Brain pericyte (primary cell): ENCODE measurements at regions not wholly inside any gene's neighbourhood (a gene's known extent, or its start where the extent isn't known, plus 50 kb on each side); places are given as distances from the start of the nearest gene placed in this dataset.

Source experiments
- DNase-seq: peaks from one replicate; pipeline ENCODE4 v3.0.0-alpha.2; 2012; ENCODE audit warnings: low read depth, low spot score

DNA sequence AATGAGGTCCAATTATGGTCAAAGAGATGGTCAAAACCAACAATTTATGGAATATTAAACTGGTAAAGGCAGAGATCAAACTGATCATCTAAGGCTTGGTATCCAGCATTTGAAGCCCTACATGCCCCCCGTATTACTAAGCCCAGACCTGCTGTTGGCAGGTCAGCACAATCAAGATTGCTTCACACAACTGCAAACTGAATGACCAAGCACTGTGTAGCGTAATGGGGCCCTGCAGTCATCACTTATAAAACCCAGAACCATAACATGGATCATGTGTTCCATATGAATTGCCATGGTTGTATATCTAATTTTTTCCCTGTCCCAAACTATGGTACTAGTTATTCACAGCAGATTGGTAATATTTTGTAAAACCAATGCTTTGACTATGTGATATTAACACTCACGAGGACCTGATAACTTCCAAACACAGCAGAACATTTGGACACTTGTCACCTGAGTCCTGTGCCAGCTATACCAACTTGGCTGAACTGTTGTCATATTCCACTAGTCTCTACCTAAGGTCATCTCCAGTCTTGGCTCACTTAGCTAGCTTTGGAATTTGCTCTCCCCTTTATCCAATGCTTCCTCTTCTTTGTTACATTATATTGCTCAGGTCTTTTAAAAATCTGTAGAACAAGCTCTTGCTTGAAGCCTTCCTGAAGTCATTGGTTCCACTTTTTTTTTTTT lies 81.7 kb upstream of the HMHB1 start:
- DNase-seq: no peak

DNA sequence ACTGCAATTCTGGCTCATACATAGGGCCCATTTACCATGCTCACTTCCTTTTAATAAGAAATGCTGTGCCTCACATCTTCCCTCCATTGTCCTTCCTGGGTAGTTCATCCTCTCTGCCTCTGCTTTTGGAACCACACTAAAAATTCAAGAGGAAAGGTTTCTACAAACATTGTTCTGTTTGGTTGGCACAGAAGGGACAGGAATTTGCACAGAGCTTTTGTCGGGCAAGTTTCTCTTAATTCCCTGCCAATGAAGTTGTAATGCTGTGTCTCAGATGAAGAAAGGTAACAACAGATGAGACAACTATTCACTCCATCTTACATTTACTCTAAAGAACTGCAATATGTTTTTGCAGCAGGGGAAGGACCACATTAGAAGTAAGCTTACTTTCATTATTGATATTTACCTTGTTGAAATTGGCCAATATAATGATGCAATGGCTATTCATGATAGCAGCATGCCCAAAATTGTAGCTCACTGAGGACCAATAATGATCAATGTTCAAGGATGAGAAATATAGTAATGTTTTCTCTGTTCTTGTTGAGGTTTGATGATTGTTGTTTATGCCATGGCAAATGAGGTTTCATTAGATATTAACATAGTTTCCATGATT lies 82.5 kb upstream of the HMHB1 start:
- DNase-seq: no peak

DNA sequence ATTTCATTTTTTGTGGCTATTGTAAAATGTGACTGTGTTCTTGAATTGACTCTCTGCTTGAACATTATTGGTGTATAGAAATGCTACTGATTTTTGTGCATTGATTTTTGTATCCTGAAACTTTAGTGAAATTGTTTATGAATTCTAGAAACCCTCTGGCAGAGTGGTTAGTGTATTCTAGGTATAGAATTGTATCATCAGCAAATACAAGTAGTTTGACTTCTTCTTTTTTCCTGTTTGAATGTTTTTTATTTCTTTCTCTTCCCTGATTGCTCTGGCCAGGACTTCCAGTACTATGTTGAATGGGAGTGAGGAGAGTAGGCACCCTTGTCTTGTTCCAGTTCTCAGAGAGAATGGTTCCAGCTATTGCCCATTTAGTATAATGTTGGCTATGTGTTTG lies 88.8 kb upstream of the HMHB1 start:
- no peak for DNase-seq

DNA sequence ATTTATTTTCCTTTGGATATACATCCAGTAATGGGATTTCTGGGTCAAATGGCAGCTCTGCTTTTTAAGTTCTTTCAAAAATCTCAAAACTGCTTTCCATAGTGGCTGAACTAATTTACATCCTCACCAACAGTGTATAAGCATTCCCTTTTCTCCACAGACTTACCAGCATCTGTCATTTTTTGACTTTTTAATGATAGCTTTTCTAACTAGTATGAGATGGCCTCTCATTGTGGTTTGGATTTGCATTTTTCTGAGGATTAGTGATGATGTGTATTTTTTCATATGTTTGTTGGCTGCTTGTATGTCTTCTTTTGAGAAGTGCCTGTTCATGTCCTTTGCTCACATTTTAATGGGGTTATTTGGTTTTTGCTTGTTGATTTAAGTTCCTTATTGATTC lies 90.0 kb upstream of the HMHB1 start:
- DNase-seq: no peak

DNA sequence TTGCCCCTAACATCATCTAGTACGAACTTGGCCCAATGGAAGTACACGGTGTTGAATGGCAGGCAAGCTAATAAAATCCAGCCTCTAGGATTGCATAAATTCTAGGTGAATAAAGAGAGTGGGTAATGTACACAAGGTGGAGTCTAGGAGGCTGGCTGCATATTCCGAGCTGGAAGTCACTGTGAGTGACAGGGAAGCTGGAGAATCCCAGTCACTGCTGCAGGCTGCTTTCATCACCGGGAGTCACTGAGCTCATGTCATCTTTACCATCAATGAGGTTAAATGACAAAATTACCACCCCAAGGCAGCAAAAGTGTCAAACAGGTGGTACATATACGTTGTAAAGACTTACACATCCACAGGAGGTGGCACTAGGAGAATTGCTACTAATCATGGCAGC lies 91.3 kb upstream of the HMHB1 start:
- DNase-seq: no peak

DNA sequence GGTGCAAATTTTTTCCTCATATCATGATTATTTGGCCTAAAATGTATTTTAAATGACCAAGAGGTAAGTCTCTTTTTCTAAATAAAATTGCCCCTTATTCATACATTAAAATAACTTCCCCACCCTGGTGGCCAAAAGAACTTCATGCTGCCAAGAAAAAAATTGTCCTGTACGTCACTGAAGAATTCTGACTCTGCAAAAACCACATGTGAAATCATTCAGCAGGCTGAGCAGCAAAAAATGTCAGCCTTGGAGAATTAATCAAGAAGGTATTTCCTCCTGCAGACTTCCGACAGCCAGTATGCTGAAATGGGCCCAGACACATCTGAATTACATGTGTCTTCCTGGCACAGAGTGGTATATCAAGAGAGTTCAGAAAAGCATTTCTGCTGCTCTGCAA lies 94.6 kb upstream of the HMHB1 start:
- no peak for DNase-seq

DNA sequence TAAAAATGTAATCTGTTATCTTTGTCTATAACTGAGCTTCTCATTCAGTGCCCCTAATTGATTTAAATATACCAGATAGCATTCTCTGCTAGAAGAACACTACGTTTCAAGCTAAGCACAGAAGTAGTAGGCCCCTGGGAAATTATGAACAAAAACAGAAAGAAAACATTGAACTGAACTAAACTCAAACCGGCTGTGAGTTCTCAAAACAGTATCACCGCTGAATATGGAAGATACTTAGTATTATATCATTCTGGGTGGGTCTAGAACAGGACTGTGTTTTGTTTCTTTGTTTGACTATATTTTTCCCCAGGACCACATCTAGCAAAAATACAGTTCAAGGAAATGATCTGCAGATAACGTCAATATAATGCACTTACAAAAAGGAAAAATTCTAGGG lies 95.1 kb upstream of the HMHB1 start:
- DNase-seq: no peak

DNA sequence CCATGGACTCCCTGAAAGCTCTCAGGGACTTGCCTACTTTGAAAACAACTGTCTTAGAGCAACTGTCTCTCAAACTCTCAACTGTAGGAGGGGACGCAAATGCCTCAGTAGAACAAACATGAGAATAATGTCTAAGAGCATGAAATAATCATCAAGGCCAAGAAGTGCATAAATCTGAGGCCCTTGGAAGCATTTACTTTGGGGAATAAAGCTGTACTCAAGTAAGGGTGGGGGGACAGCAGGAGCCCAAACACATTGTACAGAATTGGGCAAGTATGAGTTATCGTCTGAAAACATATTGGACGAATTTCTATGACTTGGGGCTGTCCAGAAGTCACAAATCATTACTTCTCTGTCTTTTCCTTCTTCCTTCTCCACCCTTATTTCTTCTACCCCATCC lies 96.3 kb upstream of the HMHB1 start:
- DNase-seq: no peak

DNA sequence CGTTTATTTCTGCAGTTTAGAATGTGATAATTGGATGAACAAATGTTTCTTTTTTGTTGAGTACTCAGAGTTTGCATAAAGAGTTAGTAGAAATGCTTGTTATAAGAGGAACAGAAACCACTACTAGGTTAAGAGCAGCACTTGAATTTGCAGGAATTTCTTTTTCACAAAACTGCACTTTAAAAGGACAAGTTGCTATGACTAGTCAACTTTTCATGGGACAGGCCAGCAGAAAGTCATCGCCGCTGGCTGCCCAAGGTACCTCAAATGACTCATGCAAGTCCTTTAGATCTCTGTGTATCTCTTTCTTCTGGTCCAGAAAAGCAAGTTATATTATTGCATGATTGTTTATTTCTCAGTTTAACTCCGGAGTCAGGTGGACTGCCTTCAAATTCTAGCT lies 97.3 kb upstream of the HMHB1 start:
- DNase-seq: no peak

DNA sequence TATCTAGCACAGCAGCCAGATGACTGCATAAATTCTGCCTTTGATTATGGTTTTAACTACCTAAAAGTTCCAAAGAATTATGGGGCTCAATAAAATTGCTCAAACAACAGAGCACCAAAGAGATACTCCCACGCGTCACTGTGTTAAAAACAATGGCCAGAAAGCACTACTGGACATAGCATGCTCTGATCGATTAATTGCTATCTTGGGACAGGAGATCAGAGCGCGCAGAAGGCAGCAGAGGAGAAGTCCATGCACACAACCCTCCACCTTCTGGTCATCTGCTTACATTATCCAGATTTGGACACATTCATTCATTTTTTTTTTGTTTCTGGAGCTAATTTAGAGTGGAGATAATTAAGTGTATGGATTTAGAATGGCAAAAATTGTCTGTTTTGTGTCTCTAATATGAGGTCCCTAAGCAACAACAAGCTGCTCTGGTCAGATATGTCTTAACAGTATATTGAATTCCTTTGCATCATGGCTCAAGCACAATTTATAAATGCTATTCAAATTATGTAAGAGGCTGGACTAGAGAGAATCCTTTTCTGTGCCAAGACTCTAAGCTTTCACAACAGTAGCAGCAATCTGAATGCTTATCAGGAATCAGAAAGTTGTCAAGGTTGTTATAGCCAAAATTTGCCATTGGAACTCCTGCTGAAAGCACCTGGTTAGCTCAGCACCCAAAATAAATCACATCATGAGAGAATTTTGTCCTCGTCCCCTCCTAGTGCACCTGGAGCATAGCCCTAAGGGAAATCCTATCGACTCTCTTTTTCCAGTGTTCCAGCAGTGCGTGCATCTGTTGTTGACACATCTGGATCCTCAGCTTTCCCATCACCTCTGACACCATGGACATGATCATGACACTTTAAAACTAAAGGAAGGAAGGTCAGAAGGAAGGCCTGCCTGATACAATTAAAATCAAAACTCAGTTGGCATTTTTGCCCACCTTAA lies 98.6 kb upstream of the HMHB1 start:
- no peak for DNase-seq

DNA sequence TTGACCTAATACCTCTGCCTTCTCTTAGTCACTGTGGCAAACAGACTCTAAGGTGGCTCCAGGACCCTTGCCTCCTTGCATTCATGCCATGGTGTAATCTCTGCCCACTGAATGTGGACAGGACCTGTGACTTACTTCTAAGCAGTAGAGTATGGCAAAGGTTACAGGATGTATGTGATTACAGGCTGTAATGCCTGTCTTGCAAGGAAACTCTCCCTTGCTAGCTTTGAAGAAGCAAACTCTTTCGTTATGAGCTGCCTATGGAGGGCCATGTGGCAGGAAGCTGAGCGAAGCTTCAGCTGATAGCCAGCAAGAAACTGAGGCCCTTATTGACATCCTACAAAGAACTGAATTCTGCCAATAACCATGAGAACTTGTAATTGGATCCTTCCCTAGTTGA lies 103.3 kb upstream of the HMHB1 start:
- DNase-seq: no peak

DNA sequence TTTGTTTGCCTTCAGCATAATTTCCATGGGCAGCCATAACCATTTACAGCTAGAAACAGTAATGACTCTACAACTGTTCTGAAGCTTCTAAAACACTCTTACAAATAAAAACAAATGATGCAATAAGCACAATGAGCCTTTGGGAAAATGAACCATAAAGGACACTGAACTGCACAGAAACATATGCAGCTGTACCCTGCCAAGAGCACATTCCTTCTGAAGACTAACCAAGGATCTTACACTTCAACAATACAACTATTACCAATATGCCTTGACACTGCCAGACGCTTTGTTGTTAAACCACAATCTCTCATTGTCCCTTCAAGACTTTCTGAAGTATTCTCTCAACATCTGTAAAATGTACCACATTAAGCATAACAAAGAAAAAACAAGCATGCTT lies 104.2 kb upstream of the HMHB1 start:
- DNase-seq: no peak

DNA sequence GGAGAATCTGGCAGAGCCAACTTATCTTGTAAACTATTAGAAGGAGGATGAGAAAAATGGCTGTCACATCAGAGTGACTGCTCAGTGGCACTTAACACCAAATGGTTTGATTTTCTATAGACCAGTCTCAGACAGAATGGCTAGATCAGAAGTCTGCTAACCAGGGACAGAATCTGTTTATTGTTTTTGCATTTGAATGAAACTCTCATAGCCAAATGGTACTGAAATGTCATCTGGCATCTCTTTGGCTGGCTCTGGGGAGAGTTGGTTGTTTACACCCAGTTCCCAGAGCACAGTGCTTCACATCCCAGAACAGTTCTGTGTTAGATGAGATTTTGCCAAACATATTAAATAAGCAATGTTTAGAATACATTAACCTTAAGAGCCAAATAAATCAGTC lies 106.6 kb upstream of the HMHB1 start:
- no peak for DNase-seq

DNA sequence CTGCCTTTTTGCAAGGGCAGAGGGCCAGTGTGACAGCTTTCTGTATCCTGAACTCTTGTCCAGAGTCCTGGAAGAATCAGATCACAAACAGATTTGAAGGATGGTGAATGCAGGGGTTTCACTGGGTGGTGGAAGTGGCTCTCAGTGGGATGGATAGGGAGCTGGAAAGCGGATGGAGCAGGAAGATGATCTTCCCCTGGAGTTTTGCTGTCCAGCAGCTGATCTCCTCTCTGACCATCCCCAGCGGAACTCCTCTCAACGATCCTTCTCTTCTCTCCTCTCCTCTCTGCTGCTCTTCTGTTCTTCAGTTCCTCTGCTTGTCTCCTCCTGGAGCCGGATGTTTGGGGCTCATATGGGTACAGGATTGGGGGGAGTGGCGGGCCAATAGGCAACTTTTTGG lies 108.3 kb upstream of the HMHB1 start:
- no peak for DNase-seq

DNA sequence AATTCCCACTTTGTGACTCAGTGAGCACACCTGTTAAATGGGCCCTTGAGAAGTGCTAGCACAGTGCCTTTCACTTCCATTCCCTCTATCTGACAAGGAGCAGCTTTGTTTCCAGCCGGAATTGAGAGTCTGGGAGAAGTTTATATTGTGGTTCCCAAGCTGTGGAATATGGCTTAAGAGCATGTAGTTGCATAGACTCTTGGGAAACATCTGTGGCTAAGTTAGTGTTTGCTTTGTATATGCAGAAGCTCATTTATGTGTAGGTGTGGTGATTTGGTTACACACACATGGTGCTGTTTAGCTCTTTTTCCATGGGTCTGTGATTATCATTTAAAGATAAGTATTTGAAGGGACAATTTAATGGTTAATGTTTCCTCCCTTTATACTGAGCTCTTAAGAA lies 110.5 kb upstream of the HMHB1 start:
- no peak for DNase-seq

DNA sequence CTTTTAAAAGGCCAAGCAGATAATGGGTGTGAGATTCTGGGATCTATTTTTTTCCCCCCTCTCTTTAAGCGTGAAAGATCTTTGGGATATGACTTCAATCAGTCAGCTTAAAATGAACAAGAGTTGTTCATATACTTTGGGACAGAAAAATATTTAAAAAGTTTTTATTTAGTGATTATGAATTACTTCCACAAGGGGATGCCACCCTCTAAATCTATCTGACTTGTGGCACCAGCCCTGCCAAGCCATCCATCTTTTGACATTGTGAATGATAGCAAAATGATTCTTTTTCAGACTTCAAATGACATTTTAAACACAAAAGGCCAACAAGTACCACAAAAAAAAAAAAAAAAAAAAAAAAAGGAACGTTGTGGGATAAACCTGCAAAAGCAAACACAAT lies 111.0 kb upstream of the HMHB1 start:
- no peak for DNase-seq

DNA sequence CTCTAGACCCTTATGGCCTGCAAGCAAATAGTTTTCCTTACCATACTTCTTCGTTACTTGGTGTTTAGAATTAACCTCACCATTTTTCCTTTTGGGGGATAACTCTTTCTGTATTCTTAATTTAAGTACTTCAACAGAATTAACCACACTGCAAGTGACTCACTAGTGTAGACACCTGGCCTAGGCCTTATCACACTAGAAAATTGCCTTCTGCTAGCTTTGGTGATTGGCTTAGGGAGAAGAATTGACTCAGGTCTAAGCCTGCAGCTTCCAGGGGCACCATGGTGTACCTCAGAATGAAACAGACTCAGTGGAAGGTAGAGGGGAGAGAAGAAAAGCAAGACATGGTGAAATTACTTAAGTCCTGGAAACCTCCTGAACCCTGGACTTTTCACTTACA lies 112.8 kb upstream of the HMHB1 start:
- DNase-seq: no peak

DNA sequence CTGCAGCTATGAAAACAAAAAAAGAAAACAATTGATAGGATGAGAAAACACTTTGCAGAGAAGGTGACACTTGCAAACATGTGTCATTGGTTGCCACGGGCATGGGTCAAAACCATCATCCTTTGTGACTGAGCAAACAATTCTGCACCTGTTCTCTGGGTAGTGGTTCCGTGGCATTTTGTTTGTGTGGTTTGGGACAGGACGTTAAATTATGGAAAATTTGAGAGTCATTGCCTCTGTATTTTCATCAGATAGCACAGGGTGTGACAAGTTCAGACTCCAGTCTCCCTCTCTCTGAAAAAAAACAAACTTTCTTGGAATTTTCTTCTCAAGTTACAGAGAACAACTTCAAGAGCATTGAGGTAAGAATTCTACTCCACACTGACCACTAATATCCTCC lies 113.4 kb upstream of the HMHB1 start:
- no peak for DNase-seq

DNA sequence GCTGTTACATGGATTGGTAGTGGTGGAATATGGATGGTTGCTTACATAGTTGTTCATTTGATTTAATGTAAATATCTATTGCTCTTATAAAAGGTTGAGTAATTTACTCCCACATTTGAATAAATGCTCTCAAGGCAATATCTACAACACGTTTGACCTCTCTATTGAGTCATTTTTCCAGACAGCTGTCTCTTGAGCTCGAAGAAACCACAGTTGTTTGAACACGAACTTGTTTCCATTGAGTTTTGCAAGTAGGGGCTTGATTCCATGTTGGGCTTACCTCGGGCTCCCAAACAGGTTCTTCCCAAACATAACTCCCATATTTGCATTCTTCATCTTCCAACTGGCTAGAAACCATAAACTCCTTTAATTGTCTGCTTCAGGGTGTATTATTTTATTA lies 115.0 kb upstream of the HMHB1 start:
- DNase-seq: no peak

DNA sequence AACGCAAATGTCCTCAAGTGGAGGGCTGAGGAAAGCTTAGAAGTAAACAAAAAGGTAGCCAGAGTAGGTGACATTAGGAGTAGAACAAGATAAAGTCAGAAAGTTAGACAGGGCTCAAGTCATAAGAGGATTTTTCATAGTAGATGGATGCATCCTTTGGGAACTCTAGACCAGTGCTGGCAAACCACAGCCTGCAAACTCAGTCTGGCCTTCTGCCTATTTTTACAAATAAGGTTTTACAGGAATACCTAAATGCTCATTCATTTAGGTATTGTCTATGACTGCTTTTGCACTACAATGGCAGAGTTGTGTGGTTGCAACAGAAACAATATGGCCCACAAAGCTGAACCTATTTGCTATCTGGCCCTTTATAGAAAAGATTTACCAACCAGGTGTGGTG lies 116.0 kb upstream of the HMHB1 start:
- no peak for DNase-seq

DNA sequence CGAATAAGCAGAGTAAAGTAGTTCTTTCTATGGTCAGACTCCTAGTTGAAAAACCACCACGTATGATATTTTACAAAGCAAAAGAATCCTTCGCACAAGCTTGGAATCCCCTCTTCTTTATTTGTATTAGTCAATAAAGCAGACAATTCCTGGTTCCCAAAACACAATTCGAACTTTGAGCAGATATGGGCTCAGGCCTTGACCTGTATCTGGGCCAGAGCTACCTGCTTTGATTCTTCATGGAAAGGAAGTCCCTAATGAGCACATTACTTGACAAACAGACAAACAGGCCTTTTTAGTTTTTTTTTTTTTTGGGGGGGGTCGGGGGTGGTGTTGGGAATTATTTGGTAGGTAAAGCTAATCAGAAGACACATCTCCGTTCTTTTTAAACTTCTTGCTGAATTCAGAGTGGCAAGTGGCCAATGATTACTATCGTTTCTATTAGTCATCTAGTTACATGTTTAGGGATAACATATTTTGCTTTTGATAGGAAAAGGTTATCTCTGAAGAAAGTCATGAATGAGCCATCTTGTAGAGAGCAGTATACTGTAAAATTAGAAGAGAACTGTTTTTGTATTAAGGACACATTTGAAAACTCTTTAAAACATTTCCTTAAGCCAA lies 116.6 kb upstream of the HMHB1 start:
- DNase-seq: no peak

DNA sequence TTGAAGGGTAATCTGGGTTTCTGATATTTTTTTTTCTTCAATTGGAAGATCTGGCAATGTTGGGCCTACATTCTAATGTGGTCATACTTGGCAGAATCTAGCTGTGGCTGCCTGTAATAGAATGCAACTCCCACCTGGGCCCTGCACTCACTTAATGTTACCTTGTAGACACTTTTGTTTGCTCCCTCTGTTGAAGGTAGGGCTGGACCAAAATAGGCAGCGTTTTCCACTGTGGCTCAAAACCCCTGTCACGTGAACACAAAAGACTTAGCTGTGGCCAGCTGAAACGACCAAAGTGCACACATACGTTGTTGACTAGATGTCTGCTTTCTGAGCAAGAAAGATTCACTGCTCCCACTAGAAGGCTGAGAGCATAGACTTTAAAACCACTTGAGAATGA lies 117.6 kb upstream of the HMHB1 start:
- DNase-seq: no peak
